NCI-H2227 (cell line): ENCODE measurements at regions not wholly inside any gene's neighbourhood (a gene's known extent, or its start where the extent isn't known, plus 50 kb on each side); places are given as distances from the start of the nearest gene placed in this dataset.

ENCODE experiments used
- DNase-seq: peaks from one replicate; lab custom pipeline; 2025; ENCODE audit not compliant: unreplicated experiment; lab: John Stamatoyannopoulos, UW

- no peak for DNase-seq
Observed at GRCh38 chr11:81899156-81899555, 834.5 kb downstream of the FAM181B start.

- DNase-seq, result no peak
Observed at GRCh38 chr11:81897639-81898038, 836.0 kb downstream of the FAM181B start.

GRCh38 chr11:81895258-81895657, 838.4 kb downstream of the FAM181B start:
- no peak for DNase-seq

DNA sequence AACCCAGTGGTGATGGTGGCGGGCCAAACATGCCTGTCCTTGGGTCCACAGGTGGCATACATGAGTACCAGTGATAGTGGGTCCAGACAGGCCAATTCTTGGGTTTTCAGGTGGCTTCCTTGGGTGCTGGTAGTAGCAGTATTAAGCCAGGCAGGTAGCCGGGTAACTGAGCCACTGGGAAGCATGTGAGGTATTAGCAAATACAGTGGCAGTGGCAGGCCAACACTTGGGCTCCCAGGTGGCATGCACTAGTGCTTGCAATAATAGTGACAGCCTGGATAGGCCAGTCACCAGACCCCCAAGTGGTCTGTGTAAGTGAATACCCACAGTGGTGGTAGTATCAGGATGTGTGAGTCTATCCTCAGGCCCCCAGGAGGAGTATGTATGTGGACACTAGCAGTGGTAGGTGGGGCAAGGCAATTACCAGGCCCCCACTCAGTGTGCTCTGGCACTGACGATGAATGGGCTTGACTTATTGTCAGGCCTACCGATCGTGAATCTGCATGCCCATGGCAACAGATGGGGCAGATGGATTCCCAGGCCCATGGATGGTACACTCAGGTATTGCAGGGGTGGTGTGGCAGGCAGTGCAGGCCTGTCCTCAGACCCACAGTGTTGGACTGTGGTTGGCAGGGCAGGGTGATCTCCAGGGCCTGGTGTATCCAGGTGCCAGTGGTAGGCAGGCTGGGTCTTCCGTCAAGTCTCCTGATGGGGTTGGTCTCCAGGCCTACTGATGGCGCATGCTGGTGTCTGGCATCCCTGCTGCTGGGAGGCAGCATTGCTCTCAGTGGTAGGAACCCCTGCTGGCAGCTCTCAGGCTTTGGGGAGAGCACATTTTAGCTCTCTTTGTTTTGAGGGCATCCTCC, 840.7 kb downstream of the FAM181B start:
- DNase-seq, result no peak

DNA sequence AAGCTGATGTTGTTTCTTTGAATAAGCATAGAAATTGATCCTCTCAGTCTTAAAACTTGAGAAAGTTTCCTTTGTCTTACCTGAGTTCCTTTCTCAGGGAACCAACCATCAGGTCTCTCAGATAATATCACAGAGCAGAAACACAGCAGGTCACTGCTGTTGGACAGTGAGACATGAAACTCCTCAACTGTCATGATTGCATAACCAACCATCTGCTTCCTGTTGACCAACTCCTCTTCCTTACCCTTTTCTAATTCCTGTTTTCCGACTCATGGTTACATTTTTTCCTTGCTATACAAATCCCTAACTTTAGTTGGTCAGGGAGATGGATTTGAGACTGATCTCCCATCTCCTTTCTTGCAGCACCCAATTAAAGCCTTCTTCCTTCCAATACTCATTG, 845.3 kb downstream of the FAM181B start:
- no peak for DNase-seq

DNA sequence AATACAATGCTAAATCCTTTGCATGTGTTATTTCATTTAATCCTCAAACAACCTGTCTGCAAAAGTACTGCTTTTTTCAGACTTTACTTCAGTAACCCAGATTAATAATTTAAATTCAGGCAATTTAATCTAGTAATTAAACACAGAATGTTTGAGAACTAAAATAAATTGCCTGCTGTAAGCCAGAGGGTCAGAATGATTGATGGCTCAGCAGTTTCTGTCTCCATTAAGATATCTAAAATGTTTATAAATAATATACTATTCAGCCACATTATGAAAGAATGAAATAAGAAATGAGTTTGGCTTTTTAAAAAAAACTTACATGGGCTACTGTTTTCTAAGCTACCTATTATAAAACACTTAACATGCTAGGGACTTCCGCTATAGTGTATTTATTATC, 846.0 kb downstream of the FAM181B start:
- no peak for DNase-seq

DNA sequence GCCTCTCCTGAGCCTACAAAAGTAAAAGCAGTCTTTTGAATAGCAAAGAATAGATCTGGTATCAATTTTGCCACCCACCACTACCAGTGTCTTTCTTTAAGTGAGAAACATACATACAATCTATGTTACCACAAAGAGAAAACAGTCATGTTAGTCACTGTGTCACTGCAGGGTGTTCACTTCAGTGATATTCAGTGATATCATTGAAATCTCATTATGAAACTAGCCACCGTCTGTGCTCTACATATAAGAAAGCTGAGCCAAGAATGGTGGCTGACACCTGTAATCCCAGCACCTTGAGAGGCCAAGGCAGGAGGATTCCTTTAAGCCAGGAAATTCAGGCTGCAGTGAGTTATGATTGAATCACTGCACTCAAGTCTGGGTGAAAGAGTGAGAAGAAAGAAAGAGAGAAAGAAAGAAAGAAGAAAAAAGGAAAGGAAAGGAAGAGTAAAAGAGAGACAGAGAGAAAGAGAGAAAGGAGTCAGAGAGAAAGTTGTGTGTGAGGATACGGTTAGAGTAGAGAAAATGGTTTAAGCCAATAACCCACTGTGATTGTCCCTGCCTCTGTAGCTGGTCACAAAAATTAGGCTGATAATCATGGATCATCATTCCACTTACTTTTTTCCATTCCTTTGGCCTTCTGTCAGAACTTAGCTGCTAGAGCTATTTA, 847.1 kb downstream of the FAM181B start:
- DNase-seq, result no peak

GRCh38 chr11:81874635-81875034, 859.0 kb downstream of the FAM181B start:
- no peak for DNase-seq

DNA sequence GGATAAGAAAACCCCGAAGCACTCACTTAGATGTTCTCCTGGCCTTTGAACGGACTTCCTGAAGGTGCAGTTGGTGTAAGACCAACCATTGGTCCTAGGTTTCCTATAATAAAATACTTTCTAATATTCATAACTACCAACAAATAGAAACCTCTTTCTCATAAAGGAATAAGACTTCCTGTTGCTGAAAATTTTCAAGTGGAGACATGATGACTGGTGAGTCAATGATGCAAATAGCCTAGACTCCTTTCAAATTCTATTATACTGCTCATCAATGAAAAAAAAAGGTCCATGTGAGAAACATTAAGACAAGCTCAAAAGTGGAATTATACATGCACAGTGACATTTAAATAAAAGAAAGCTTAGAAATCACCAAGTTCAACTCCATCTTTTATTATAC, 862.8 kb downstream of the FAM181B start:
- no peak for DNase-seq

GRCh38 chr11:81870066-81870412, 863.6 kb downstream of the FAM181B start:
- DNase-seq, result no peak

GRCh38 chr11:81869351-81870065, 864.2 kb downstream of the FAM181B start:
- DNase-seq, result no peak

DNA sequence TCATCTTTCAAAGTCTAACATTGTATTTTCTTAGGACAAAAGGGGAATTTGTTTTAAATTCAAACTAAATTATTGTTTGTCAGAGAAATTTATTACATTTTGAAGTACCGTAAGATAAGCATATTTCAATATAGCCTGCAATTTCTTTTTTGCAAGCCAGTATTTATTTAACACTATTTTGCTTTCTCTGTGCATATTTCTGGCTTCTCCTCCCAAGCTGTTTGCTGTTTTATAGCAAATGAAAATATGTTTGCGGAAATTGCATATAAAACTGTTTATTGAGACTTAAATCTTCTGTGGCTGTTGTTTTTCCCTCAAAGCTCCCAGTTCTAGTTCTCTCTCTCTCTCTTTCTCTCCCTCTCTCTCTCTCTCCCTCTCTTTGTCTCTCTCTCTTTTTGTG, 866.8 kb downstream of the FAM181B start:
- no peak for DNase-seq

GRCh38 chr11:81857386-81857785, 876.3 kb downstream of the FAM181B start:
- DNase-seq, result no peak

DNA sequence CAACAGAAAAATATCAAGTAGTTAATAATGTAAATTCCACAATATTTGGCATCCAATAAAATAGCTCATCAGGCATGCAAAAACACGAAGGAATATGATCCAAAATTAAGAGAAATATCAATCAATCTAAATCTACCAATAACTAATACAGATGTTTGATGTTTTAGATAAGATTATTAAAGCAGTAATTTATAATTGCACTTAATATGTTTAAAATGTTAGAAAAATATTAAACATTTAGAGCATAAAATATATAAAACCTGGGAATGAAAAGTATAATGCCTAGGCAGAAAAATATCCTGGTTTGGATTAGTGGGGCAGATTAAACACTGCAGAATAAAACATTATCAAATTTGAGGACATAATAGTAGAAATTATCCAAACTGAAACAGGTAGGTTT, 879.9 kb downstream of the FAM181B start:
- no peak for DNase-seq

GRCh38 chr11:81852896-81853295, 880.8 kb downstream of the FAM181B start:
- no peak for DNase-seq

DNA sequence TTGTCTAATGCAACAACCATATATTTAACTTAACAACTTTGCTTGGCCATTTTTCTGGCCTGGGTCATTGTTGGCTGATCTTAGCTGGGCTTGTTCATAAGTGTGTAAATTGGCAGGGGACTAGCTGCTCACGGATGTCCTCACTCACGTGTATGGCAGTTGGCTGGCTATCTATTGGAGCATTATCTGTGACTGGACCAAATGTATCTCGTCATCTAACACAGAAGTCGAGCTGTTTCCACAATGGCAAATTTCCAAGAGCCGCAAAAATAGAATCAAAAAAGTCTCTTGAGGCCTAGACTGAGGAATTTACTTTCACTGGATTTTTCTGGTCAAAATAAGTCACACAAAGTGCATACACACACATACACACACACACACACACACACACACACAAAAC, 893.3 kb downstream of the FAM181B start:
- no peak for DNase-seq

GRCh38 chr11:81839976-81840375, 893.7 kb downstream of the FAM181B start:
- no peak for DNase-seq

DNA sequence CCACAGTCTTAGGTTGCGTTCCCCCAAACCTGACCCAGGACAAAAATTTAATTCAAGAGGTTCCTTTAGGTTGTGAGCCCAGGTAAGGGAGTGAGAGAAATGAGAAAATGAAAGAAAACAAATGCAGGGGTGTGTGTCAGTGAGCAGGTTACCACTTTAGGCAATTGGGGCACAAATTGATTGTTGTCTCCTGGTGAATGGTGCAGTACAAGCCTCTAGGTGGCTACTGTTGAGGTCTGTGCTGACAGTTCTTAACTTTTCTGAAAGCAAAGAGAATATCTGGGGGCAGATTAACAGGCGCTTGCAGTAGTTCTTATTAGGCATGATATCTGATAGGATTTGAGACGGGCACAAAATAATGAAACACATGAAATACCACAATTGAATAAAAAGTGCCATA, 894.6 kb downstream of the FAM181B start:
- DNase-seq, result no peak

DNA sequence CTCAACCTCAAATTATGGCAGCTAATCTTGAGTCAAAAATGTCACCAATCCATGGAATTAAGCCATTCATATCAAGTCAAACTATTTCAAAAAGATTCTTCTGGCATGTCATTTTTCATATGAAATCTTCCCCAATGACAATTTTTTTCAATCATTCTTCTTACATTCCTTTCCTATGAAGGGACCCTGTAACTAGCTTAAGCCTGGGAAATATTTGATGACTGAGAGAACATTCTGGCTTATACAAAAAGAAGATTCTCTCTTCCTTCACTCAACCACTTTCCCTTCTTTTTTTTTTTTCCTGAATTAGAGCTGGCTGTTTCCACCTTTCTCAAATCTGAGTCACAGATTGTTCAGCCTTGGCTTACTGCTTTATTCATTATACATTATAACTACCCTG, 903.7 kb downstream of the FAM181B start:
- DNase-seq, result no peak

DNA sequence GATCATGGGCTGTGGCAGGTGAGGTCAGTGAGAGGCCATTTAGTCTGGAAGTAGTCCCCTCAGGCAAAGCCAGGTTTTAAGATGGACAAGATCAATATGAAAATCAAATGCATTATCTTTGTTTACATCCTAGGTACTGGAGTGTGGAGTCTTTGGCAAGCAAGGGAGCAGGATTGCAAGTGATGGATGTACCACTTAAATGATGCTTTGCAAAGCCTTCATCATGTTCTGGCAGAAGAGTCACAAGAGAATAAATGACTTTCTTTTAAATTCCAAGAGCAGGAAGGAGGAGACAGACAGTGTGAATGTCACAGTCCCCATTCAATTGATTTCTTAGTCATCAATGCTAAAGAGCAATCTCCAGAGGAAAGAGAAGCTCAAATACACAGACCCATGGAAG, 908.3 kb downstream of the FAM181B start:
- DNase-seq, result no peak

- no peak for DNase-seq
Observed at GRCh38 chr11:81819462-81819861, 914.2 kb downstream of the FAM181B start.

DNA sequence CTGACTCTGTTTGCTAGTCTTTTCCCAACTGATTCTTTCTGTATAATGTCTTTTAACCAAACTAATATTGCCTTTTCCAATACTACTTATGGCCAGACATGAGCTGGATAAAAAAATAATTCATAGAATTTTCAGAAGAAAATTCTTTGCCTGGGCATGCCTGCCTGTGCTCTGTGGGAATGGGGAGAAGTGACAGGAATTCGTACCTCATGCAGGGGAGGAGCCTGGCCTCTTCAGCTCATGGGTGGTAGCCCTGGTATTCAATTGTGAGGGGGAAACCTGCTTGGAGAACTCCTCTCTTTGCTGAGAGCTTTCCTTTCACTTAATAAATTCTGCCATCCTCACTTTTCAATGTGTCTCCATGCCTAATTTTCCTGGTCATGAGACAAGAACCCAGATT, 928.8 kb downstream of the FAM181B start:
- DNase-seq, result no peak
